ENCODE measurements at regions not wholly inside any gene's neighbourhood (a gene's known extent, or its start where the extent isn't known, plus 50 kb on each side); places are given as distances from the start of the nearest gene placed in this dataset.

- TF ChIP-seq CTCF (IDR thresholded peaks at IDR 0.05; ENCODE audit: poor library complexity, severe bottlenecking) (no peak), RAD21 (conservative IDR thresholded peaks at IDR 0.05) (no peak), TAF1 (IDR thresholded peaks at IDR 0.05; ENCODE audit: low read depth) (no peak), POLR2AphosphoS5 (IDR thresholded peaks at IDR 0.05) (no peak), MXI1 (conservative IDR thresholded peaks at IDR 0.05; ENCODE audit: poor library complexity, severe bottlenecking) (no peak), EZH2 (IDR thresholded peaks at IDR 0.05; ENCODE audit: borderline replicate concordance, insufficient read depth, low read length, poor library complexity, severe bottlenecking) (no peak), REST (IDR thresholded peaks at IDR 0.05; ENCODE audit: borderline replicate concordance) (no peak), EP300 (conservative IDR thresholded peaks at IDR 0.05; ENCODE audit: poor library complexity, severe bottlenecking) (no peak)
Observed at GRCh38 chr3:34599595-34599994, 801.2 kb downstream of the PDCD6IP start.

Data from neural cell (in vitro differentiated cells).